Thyroid gland (tissue), 4 donors: ENCODE measurements at regions not wholly inside any gene's neighbourhood (a gene's known extent, or its start where the extent isn't known, plus 50 kb on each side); places are given as distances from the start of the nearest gene placed in this dataset.

Source experiments
- DNase-seq, 2 donors: peaks; one replicate each; pipeline ENCODE4 v3.0.0-alpha.2; 2019
- H3K27ac ChIP-seq, 3 donors: fragments of 200-600 bp; sonication (generic); 1 replicate in 2 of 3; 2 replicates in 1 of 3; pipeline ENCODE4 v1.5.1; 2016 to 2019; ENCODE audit warnings: mild to moderate bottlenecking in 1 of 3, moderate library complexity in 1 of 3
- H3K27me3 ChIP-seq: fragments of 200-600 bp; sonication (generic); one replicate; pipeline ENCODE4 v1.5.1; 2019
- H3K36me3 ChIP-seq, 2 donors: fragments of 200-600 bp; sonication (generic); one replicate each; pipeline ENCODE4 v1.5.1; 2016 to 2019
- H3K4me1 ChIP-seq, 2 donors: fragments of 200-600 bp; sonication (generic); one replicate each; pipeline ENCODE4 v1.5.1; 2017 to 2019
- H3K4me3 ChIP-seq, 3 donors: fragments of 200-600 bp; sonication (generic); replicated peaks in 1 of 3; 1 replicate in 2 of 3; 2 replicates in 1 of 3; pipeline ENCODE4 v1.5.1; 2016; ENCODE audit warnings: mild to moderate bottlenecking in 1 of 3
- H3K9me3 ChIP-seq: fragments of 200-600 bp; sonication (generic); one replicate; pipeline ENCODE4 v1.5.1; 2017
- POLR2A ChIP-seq, 2 donors: fragments of 450-650 bp; IDR thresholded peaks; one replicate each; pipeline ENCODE4 v1.6.1; 2017; ENCODE audit warnings: antibody characterized with exemption in 2 of 2, mild to moderate bottlenecking in 2 of 2, moderate library complexity in 1 of 2
- WGBS, 2 donors: methylation state at CpG; one replicate each; pipeline ENCODE4 v1.1.5; 2017; 5-methylcytosine and 5-hydroxymethylcytosine counted together
- intact Hi-C: fragments of 100-400 bp; cut with DNase I; formaldehyde crosslinking; loops from one replicate; pipeline ENCODE4 v1.15.1; 2023
- TF ChIP-seq, protein P1 (sequence below), 6 experiments: fragments of 200-600 bp in 3 of 6; fragments of 450-650 bp in 3 of 6; sonication (generic) in 3 of 6; IDR thresholded peaks; one replicate each; pipeline ENCODE4 v1.5.1; 2016 to 2019; ENCODE audit warnings: antibody characterized with exemption in 6 of 6, mild to moderate bottlenecking in 2 of 6, inconsistent platforms in 1 of 6, moderate library complexity in 1 of 6

DNA sequence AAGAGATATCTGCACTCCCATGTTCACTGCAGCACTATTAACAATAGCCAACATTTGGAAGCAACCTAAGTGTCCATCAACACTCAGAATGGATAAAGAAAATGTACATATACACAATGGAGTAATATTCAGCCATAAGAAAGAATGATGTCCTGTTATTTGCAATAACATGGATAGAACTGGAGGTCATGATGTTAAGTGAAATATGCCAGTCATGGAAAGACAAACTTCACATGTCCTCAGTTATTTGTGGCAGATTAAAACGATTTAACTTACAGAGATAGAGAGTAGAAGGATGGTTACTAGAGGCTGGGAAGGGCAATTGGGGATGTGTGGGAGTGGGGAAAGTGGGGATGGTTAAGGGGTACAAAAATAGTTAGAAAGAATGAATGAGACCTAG, 110.3 kb upstream of the PCSK5 start:
- no peaks in the 10 kb centered on the region for H3K4me1 ChIP-seq
- no peak overlapping the region for H3K27ac ChIP-seq
- H3K27me3 ChIP-seq, result no peaks in the 10 kb centered on the region
- no peak for TF ChIP-seq POLR2A (IDR thresholded peaks at IDR 0.05)
- TF ChIP-seq, protein P1, sequence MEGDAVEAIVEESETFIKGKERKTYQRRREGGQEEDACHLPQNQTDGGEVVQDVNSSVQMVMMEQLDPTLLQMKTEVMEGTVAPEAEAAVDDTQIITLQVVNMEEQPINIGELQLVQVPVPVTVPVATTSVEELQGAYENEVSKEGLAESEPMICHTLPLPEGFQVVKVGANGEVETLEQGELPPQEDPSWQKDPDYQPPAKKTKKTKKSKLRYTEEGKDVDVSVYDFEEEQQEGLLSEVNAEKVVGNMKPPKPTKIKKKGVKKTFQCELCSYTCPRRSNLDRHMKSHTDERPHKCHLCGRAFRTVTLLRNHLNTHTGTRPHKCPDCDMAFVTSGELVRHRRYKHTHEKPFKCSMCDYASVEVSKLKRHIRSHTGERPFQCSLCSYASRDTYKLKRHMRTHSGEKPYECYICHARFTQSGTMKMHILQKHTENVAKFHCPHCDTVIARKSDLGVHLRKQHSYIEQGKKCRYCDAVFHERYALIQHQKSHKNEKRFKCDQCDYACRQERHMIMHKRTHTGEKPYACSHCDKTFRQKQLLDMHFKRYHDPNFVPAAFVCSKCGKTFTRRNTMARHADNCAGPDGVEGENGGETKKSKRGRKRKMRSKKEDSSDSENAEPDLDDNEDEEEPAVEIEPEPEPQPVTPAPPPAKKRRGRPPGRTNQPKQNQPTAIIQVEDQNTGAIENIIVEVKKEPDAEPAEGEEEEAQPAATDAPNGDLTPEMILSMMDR (IDR thresholded peaks at IDR 0.05), result no peak
- DNase-seq, result no peak
- no peak overlapping the region for H3K4me3 ChIP-seq
- no peaks in the 10 kb centered on the region for H3K9me3 ChIP-seq
- no peaks in the 10 kb centered on the region for H3K36me3 ChIP-seq
- intact Hi-C loops, result no loop called here
- 64 to 71% methylated on average over 1 of the region's 1 CpG for WGBS, 2 donors

DNA sequence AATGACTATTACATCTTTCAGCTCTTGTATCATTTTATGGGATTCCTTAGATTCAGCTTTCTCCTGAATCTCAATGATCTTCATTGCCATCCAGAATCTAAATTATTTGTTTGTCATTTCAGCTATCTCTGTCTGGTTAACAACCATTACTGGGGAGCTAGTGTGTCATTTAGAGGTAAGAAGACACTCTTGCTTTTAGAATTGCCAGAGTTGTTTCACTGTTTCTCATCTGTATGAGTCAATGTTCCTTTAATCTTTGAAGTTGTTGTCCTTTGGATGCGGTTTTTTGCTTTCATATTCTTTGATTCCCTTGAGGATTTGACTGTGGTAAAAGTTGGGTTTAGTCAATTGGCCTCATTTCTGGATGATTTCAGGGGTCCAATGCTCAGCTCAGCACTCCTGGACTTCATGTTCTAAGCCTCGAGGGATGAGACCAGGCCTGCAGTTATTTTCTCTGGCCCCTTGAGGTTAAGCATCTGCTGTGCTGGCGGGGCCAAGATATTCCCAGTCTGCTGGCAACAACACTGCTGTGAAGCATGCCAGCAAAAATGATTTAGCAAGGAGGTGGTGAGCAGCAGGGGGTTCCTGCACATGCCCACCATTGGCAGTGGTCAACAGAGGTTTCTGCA, 102.4 kb upstream of the PCSK5 start:
- no peak for DNase-seq
- H3K27ac ChIP-seq, result no peak overlapping the region

DNA sequence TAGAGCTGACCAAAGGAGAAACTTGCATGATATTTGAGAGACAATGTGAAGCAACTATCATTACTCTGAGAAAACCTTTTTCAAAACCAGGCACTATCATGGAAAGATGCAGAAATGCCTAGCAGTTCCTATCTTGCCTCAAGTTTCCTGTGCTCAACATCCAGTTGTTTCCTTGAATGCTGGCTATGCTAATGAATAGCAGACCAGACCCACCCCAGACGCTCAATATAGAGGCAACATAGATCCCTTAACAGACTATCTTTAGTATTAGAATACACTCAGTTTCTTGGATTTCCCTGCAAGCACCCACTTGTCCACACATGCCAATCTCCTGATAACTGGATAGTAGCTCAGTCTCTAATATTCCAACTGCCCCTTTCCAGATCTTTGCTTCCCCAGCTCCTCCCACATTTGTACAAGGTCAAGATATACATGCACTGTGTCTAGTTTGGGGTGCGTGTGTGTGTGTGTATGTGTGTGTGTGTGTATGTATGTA, 93.3 kb upstream of the PCSK5 start:
- Histone ChIP-seq H3K27me3 (no peaks in the 10 kb centered on the region), H3K36me3 (no peaks in the 10 kb centered on the region), H3K4me1 (no peaks in the 10 kb centered on the region), H3K27ac (no peak overlapping the region), H3K4me3 (no peak overlapping the region), H3K9me3 (no peaks in the 10 kb centered on the region)
- no peak for TF ChIP-seq POLR2A (IDR thresholded peaks at IDR 0.05)
- TF ChIP-seq, protein P1 (IDR thresholded peaks at IDR 0.05), result no peak
- DNase-seq, result no peak
- WGBS, 2 donors, result 87 to 89% methylated on average over 2 of the region's 2 CpGs
- intact Hi-C loops, result no loop called here

More for the DNA sequence above, 102.4 kb upstream of the PCSK5 start:
- WGBS, 2 donors, result 62 to 66% methylated on average over 3 of the region's 3 CpGs
- no peaks in the 10 kb centered on the region for H3K27me3 ChIP-seq
- no peak overlapping the region for H3K4me3 ChIP-seq
- H3K9me3 ChIP-seq, result no peaks in the 10 kb centered on the region
- H3K4me1 ChIP-seq, result no peaks in the 10 kb centered on the region
- intact Hi-C loops, result no loop called here
- TF ChIP-seq, protein P1 (IDR thresholded peaks at IDR 0.05), result no peak
- no peak for TF ChIP-seq POLR2A (IDR thresholded peaks at IDR 0.05)
- no peaks in the 10 kb centered on the region for H3K36me3 ChIP-seq

DNA sequence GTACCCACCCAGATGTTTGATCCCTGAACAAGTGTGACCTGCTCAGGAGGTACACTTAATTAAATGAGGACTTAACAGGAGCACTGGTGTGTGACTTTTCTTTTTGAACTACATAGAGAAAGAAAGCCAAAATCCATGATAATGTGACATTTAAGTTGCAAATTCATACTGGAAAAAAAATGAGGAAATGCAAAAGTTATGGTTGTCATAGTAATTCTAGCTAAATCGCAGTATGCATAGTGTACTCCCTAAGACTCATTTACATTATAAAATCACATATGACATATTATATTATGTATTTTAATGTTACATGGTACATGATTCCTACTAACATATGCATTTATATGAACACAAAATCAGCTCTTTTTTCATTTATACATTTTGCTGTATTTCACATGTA, 92.0 kb upstream of the PCSK5 start:
- Histone ChIP-seq H3K4me3 (no peak overlapping the region), H3K27ac (no peak overlapping the region), H3K9me3 (no peaks in the 10 kb centered on the region), H3K4me1 (no peaks in the 10 kb centered on the region), H3K36me3 (no peaks in the 10 kb centered on the region), H3K27me3 (no peaks in the 10 kb centered on the region)
- WGBS, 2 donors, result 92 to 97% methylated on average over 1 of the region's 1 CpG
- TF ChIP-seq POLR2A (IDR thresholded peaks at IDR 0.05), result no peak
- TF ChIP-seq, protein P1 (IDR thresholded peaks at IDR 0.05), result no peak
- intact Hi-C loops, result no loop called here
- DNase-seq, result no peak

DNA sequence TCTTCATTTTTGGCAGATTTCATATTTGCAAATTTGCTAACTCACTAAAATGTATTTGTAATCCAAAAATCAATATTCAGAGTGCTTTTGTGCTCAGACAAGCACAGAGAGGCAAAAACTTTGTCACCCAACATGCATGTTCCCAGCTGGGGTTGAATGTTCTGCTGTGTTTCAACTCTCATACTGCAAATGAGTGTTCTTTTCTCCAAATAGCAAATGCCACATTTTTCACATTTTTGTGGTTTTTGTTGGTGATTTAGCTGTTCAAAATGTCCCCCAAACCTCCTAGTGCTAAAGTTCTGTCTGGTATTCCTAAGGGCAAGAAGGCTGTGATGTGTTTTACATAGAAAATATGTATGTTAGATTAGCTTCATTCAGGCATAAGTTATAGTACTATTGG, 87.3 kb upstream of the PCSK5 start:
- Histone ChIP-seq H3K27me3 (no peaks in the 10 kb centered on the region), H3K27ac (no peak overlapping the region), H3K9me3 (no peaks in the 10 kb centered on the region), H3K36me3 (no peaks in the 10 kb centered on the region), H3K4me3 (no peak overlapping the region), H3K4me1 (no peaks in the 10 kb centered on the region)
- DNase-seq, result no peak
- TF ChIP-seq, protein P1 (IDR thresholded peaks at IDR 0.05), result no peak
- no peak for TF ChIP-seq POLR2A (IDR thresholded peaks at IDR 0.05)
- intact Hi-C loops, result no loop called here
